Fibroblast of lung (primary cell): ENCODE measurements at regions not wholly inside any gene's neighbourhood (a gene's known extent, or its start where the extent isn't known, plus 50 kb on each side); places are given as distances from the start of the nearest gene placed in this dataset.

Source experiments
- EZH2 ChIP-seq: IDR thresholded peaks from 2 replicates; pipeline ENCODE4 v1.5.1; 2012; ENCODE audit warnings: low read length, control low read depth, mild to moderate bottlenecking; ENCODE audit errors: missing control alignments
- TF ChIP-seq, protein P1 (sequence below), 2 donors: IDR thresholded peaks in 1 of 2; conservative IDR thresholded peaks in 1 of 2; 1 replicate in 1 of 2; 2 replicates in 1 of 2; pipeline ENCODE4 v1.5.1; 2011 to 2012; ENCODE audit warnings: low read length in 2 of 2, control low read depth in 1 of 2, inconsistent platforms in 1 of 2, low read depth in 1 of 2, mild to moderate bottlenecking in 1 of 2

DNA sequence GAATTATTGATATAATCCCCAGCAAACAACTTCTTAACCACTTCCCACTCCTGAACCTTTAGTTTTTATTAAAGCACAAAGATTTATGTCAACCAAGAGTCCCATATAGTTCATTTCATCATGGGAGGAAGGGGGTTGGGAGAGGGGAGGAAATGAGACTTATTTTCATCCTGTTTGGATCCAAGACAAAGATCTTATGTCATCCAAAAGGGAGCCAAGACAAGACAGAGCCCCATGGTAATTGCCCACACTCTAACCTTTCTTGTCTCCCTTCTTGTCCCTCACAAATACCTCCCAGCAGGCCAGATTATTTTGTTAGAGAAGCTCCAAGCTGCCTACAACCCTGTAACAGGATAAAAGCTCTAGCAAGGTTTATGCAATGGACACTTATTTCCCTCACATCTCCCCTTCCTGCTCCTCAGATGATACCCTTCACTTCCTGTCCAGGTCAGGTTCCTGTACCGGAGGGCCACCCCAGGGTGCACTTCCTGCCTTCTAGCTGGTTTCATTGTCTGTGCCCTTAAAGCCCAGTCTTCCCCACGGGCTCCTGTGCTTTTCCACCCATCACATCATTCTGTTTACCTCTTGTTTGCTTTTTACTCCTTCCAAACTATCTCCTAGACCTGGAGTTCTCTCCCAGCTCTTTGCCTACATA, 123.7 kb upstream of the MDM1 start:
- TF ChIP-seq, protein P1, sequence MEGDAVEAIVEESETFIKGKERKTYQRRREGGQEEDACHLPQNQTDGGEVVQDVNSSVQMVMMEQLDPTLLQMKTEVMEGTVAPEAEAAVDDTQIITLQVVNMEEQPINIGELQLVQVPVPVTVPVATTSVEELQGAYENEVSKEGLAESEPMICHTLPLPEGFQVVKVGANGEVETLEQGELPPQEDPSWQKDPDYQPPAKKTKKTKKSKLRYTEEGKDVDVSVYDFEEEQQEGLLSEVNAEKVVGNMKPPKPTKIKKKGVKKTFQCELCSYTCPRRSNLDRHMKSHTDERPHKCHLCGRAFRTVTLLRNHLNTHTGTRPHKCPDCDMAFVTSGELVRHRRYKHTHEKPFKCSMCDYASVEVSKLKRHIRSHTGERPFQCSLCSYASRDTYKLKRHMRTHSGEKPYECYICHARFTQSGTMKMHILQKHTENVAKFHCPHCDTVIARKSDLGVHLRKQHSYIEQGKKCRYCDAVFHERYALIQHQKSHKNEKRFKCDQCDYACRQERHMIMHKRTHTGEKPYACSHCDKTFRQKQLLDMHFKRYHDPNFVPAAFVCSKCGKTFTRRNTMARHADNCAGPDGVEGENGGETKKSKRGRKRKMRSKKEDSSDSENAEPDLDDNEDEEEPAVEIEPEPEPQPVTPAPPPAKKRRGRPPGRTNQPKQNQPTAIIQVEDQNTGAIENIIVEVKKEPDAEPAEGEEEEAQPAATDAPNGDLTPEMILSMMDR (conservative IDR thresholded peaks at IDR 0.05 in 1 of 2, IDR thresholded peaks at IDR 0.05 in 1 of 2; ENCODE audit: low read depth in 1 of 2, low read length in 2 of 2), result no peak
- TF ChIP-seq EZH2, result no peak
